Fibroblast of mammary gland (primary cell): ENCODE measurements at regions not wholly inside any gene's neighbourhood (a gene's known extent, or its start where the extent isn't known, plus 50 kb on each side); places are given as distances from the start of the nearest gene placed in this dataset.
A peak's percentile ranks its signal among the peaks of the same experiment; 100 is the strongest.

Experiments used
- DNase-seq: peaks from one replicate; pipeline ENCODE4 v3.0.0-alpha.2; 2010; ENCODE audit warnings: low read depth
- H3K4me3 ChIP-seq: 2 replicates; pipeline ENCODE4 v1.5.1; 2011; ENCODE audit warnings: low read depth, mild to moderate bottlenecking, low read length, moderate library complexity; ENCODE audit not compliant: control insufficient read depth
- CTCF ChIP-seq: conservative IDR thresholded peaks from 2 replicates; pipeline ENCODE4 v1.5.1; 2011; ENCODE audit warnings: low read depth, low read length, inconsistent platforms; ENCODE audit not compliant: control insufficient read depth, insufficient read depth

- peak; percentile 95 for TF ChIP-seq CTCF
- peak; percentile 67 for DNase-seq
- H3K4me3 ChIP-seq: peak overlapping the region; percentile 34
Measured at GRCh38 chr21:33127154-33127867, 57.4 kb downstream of the OLIG1 start.

GRCh38 chr21:33127868-33128242 is 57.9 kb downstream of the OLIG1 start:
- TF ChIP-seq CTCF: no peak
- no peak for DNase-seq
- H3K4me3 ChIP-seq: no peak overlapping the region

GRCh38 chr21:33128538-33128937 is 58.6 kb downstream of the OLIG1 start:
- no peak for TF ChIP-seq CTCF
- DNase-seq: no peak
- no peak overlapping the region for H3K4me3 ChIP-seq

GRCh38 chr21:33132054-33132453 is 62.1 kb downstream of the OLIG1 start:
- no peak for DNase-seq
- TF ChIP-seq CTCF: peak; percentile 6
- no peak overlapping the region for H3K4me3 ChIP-seq

DNA sequence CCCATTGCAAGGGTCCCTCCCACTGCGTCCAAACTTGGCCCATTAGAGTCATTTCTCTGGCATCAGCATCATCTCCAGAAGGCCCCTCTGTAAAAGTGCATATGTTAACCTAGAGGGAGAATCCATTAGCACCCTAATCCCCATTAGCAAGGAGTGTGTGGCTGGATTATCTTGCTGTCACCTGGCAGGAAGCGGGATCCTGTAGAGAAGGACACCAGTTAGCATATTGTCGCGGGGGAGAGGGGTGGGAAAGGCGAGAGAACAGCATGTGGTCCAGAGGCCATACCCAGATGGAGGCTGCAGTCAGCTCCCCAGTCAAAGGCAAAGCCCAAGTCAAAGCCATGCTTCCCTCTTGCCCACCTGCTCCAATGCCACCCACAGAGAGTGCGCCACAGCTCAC is 64.0 kb downstream of the OLIG1 start:
- no peak overlapping the region for H3K4me3 ChIP-seq
- no peak for TF ChIP-seq CTCF
- DNase-seq: no peak

- TF ChIP-seq CTCF: no peak
Measured at GRCh38 chr21:33135925-33136324, 66.0 kb downstream of the OLIG1 start.

More at GRCh38 chr21:33135925-33136324, 66.0 kb downstream of the OLIG1 start:
- DNase-seq: no peak
- no peak overlapping the region for H3K4me3 ChIP-seq
